HepG2 (cell line): ENCODE measurements at regions not wholly inside any gene's neighbourhood (a gene's known extent, or its start where the extent isn't known, plus 50 kb on each side); places are given as distances from the start of the nearest gene placed in this dataset.

Experiments
- ARNT ChIP-seq: fragments of 450-650 bp; IDR thresholded peaks from 2 replicates; pipeline ENCODE4 v1.6.1; 2017
- MYC ChIP-seq: sonication (generic); formaldehyde crosslinking; IDR thresholded peaks from 2 replicates; pipeline ENCODE4 v1.9.0; 2021; ENCODE audit warnings: missing genetic modification reagents, borderline replicate concordance
- ZBTB7A ChIP-seq: sonication (generic); formaldehyde crosslinking; IDR thresholded peaks from 2 replicates; pipeline ENCODE4 v1.8.0; 2022; ENCODE audit warnings: mild to moderate bottlenecking, missing genetic modification reagents

- TF ChIP-seq MYC (CRISPR knock-in tag) (no peak), ARNT (no peak), ZBTB7A (CRISPR knock-in tag) (no peak)
Measured at GRCh38 chr10:3542185-3542611, 242.8 kb downstream of the KLF6 start.
